ENCODE measurements at regions not wholly inside any gene's neighbourhood (a gene's known extent, or its start where the extent isn't known, plus 50 kb on each side); places are given as distances from the start of the nearest gene placed in this dataset.

DNA sequence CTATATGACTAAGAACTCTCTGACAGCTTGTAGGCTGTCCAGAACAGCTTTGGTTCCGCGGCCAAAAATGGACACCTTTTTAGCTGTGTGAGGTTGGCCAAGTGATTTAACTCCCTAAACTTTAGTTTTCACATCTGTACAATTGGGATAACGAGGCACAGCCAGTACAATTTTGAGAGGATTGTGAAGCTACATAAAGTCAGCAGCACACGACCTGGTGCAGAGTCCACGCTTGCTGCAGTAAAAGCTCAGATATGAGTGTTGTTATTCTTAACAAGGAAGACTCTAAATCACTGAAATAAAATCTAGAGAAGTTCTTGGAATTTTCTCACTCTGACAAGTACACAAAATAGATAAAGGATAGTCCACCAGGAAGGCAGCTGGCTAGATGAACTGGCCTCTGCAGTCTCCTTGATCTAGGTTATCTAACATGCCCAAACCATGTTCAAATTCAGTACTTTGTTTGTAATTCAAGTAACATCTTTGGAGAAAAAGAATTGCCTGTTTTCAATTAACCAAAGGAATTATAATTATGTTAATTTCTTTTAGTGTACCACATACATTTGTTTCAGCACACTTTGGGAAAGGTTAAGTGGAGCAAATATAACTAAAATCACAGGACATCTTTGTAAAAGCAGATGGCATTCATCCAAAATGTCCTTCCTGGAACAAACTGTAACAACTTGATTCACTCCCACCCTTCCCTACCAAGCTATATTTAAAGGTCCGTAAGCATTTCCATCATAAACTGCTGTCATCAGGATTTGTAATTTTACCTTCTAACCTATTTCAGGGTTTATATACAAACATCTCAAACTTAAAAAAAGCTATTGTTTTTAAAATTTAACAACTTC, 201.7 kb upstream of the STK17B start:
- TF ChIP-seq NFRKB (IDR thresholded peaks at IDR 0.05) (no peak), L3MBTL2 (conservative IDR thresholded peaks at IDR 0.05) (no peak)

All from HEK293T (cell line).